Calu3 (cell line): ENCODE measurements at regions not wholly inside any gene's neighbourhood (a gene's known extent, or its start where the extent isn't known, plus 50 kb on each side); places are given as distances from the start of the nearest gene placed in this dataset.

Source experiments
- BruUV-seq: library from RNA; stranded (reverse); fragments of 400-500 nt; replicated peaks from 2 replicates; lab custom pipeline; 2021; lab: Mats Ljungman, UMichigan
- CTCF ChIA-PET: fragments of 300-600 bp; sonication (Branson Sonifier 250); formaldehyde crosslinking; loops from one replicate; lab custom pipeline; 2022; ENCODE audit warnings: antibody characterized with exemption; lab: Charles Lee
- DNase-seq: peaks from one replicate; pipeline ENCODE4 v3.0.0; 2022
- H3K27ac Mint-ChIP-seq: one replicate; pipeline ENCODE4 v1.8.0; 2022; ENCODE audit warnings: mixed read lengths; ENCODE audit not compliant: unreplicated experiment
- H3K27me3 Mint-ChIP-seq: one replicate; pipeline ENCODE4 v1.8.0; 2022; ENCODE audit warnings: mixed read lengths; ENCODE audit not compliant: unreplicated experiment
- H3K36me3 Mint-ChIP-seq: one replicate; pipeline ENCODE4 v1.8.0; 2022; ENCODE audit warnings: mild to moderate bottlenecking, moderate library complexity, mixed read lengths; ENCODE audit not compliant: insufficient read depth, unreplicated experiment
- H3K4me1 Mint-ChIP-seq: one replicate; pipeline ENCODE4 v1.8.0; 2022; ENCODE audit warnings: mild to moderate bottlenecking, low read depth, mixed read lengths; ENCODE audit not compliant: unreplicated experiment
- H3K4me3 Mint-ChIP-seq: one replicate; pipeline ENCODE4 v1.8.0; 2022; ENCODE audit warnings: mild to moderate bottlenecking, low read depth, moderate library complexity, mixed read lengths; ENCODE audit not compliant: unreplicated experiment
- H3K9me3 Mint-ChIP-seq: one replicate; pipeline ENCODE4 v1.8.0; 2022; ENCODE audit warnings: low read depth, mixed read lengths; ENCODE audit not compliant: unreplicated experiment
- intact Hi-C: fragments of 100-400 bp; cut with micrococcal nuclease; formaldehyde crosslinking; loops from one replicate; pipeline ENCODE4 v1.10.0; 2022; ENCODE audit not compliant: unreplicated experiment
- TF ChIP-seq, protein P1 (sequence below): fragments of 200-600 bp; IDR thresholded peaks from one replicate; pipeline ENCODE4 v1.8.0; 2022; ENCODE audit warnings: antibody characterized with exemption; ENCODE audit not compliant: unreplicated experiment

DNA sequence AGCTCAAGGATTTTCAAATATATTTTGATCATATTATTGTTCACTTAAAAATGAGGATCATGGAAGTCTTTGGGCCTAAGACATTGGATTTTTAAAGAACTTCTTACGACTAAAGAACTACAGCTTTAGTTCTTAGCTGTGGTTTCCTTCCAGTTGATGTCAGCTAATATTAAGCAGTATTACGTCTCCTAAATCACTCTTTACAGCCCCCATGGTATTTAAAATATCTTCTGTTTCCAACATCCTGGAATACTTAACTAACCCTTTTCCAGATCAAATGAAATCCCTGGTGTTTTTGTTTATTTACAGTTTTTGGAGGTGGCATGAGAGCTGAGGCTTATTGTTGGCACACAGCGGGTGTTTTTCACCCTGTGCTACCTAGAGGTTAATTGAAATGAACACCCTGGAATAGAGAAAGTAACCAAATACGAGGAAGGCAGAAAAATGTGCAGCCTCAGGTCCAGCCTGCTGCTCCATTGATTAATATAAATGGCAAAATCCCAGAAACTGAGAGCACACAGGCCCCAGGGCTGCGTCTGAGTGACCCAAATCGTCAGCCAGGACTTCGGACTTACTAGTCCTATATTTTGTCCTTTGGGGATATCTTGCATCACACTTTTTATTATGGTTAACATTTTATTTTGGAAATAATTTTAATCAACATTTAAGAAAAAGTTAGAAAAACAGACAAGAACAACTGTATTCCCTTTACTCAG is 52.3 kb upstream of the ICE1 start:
- H3K4me1 Mint-ChIP-seq, result no peaks in the 10 kb centered on the region
- no peaks in the 10 kb centered on the region for H3K36me3 Mint-ChIP-seq
- no peak overlapping the region for H3K4me3 Mint-ChIP-seq
- intact Hi-C loops, result no loop called here
- H3K27me3 Mint-ChIP-seq, result peaks cover 10% of the 10 kb centered on the region
- TF ChIP-seq, protein P1, sequence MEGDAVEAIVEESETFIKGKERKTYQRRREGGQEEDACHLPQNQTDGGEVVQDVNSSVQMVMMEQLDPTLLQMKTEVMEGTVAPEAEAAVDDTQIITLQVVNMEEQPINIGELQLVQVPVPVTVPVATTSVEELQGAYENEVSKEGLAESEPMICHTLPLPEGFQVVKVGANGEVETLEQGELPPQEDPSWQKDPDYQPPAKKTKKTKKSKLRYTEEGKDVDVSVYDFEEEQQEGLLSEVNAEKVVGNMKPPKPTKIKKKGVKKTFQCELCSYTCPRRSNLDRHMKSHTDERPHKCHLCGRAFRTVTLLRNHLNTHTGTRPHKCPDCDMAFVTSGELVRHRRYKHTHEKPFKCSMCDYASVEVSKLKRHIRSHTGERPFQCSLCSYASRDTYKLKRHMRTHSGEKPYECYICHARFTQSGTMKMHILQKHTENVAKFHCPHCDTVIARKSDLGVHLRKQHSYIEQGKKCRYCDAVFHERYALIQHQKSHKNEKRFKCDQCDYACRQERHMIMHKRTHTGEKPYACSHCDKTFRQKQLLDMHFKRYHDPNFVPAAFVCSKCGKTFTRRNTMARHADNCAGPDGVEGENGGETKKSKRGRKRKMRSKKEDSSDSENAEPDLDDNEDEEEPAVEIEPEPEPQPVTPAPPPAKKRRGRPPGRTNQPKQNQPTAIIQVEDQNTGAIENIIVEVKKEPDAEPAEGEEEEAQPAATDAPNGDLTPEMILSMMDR, result no peak
- H3K27ac Mint-ChIP-seq, result no peak overlapping the region
- H3K9me3 Mint-ChIP-seq, result peaks cover 10% of the 10 kb centered on the region
- no TSS peak for BruUV-seq
- CTCF ChIA-PET, result no interaction called here
- DNase-seq, result no peak

DNA sequence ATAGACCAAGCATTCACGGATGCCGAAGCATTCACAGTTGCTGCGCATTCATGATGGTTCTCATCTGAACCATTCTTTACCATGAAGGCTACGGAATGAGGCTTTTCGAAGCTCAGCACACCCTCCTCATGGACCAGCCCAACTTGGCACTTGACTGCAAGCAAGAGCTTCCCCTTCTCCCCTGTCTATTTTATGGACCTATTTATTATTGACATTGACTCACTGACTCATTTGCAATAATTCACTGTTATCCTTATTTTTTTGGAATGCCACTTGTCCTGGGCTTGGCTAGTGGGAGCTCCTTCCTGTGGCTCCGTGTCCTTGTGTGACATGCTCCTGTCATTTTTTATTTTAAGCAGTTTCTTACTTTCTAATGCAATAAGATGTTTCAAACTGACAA is 51.5 kb upstream of the ICE1 start:
- CTCF ChIA-PET, result interaction anchor here (0.7 kb wide), 1 partner anchor 218 kb away, joined by 4 read pairs; no protein-coding TSS in a partner anchor
- TF ChIP-seq, protein P1, result no peak
- BruUV-seq, result no TSS peak
- intact Hi-C loops, result no loop called here
- H3K36me3 Mint-ChIP-seq, result no peaks in the 10 kb centered on the region
- H3K27ac Mint-ChIP-seq, result no peak overlapping the region
- peaks cover 15% of the 10 kb centered on the region for H3K9me3 Mint-ChIP-seq
- peaks cover 10% of the 10 kb centered on the region for H3K27me3 Mint-ChIP-seq
- DNase-seq, result no peak
- H3K4me3 Mint-ChIP-seq, result no peak overlapping the region
- no peaks in the 10 kb centered on the region for H3K4me1 Mint-ChIP-seq

GRCh38 chr5:5371957-5372356 is 50.5 kb upstream of the ICE1 start:
- no TSS peak for BruUV-seq
- H3K4me3 Mint-ChIP-seq, result no peak overlapping the region

DNA sequence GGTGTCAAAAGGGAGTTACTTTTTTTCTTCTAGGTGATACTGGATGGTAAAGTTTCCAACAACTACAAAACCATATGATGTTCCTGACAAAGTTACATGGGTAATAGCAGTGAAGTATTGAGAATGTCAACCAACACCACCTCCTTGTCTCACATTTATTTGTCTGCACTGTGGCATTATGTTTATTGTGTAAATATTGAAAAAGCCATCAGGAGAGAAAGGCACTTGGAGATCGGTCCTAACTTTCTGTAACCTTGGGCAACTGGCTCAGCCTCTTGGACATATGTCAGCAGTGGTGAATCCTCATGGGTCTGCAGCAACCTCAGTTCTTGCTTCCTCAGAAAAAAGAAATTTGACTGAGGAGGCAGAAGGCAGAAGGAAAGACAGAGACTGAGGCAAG is 50.0 kb upstream of the ICE1 start:
- Mint-ChIP-seq H3K9me3 (peaks cover 16% of the 10 kb centered on the region), H3K27me3 (peaks cover 10% of the 10 kb centered on the region), H3K27ac (no peak overlapping the region), H3K4me1 (no peaks in the 10 kb centered on the region), H3K36me3 (no peaks in the 10 kb centered on the region), H3K4me3 (no peak overlapping the region)
- TF ChIP-seq, protein P1, result no peak
- BruUV-seq, result no TSS peak
- intact Hi-C loops, result no loop called here
- no peak for DNase-seq
- CTCF ChIA-PET, result no interaction called here

More at GRCh38 chr5:5371957-5372356, 50.5 kb upstream of the ICE1 start:
- Mint-ChIP-seq H3K36me3 (no peaks in the 10 kb centered on the region), H3K4me1 (no peaks in the 10 kb centered on the region), H3K9me3 (peaks cover 18% of the 10 kb centered on the region), H3K27me3 (peaks cover 10% of the 10 kb centered on the region), H3K27ac (no peak overlapping the region)
- TF ChIP-seq, protein P1, result no peak
- no peak for DNase-seq
- CTCF ChIA-PET, result no interaction called here
- intact Hi-C loops, result no loop called here
